ENCODE measurements at regions not wholly inside any gene's neighbourhood (a gene's known extent, or its start where the extent isn't known, plus 50 kb on each side); places are given as distances from the start of the nearest gene placed in this dataset.

DNA sequence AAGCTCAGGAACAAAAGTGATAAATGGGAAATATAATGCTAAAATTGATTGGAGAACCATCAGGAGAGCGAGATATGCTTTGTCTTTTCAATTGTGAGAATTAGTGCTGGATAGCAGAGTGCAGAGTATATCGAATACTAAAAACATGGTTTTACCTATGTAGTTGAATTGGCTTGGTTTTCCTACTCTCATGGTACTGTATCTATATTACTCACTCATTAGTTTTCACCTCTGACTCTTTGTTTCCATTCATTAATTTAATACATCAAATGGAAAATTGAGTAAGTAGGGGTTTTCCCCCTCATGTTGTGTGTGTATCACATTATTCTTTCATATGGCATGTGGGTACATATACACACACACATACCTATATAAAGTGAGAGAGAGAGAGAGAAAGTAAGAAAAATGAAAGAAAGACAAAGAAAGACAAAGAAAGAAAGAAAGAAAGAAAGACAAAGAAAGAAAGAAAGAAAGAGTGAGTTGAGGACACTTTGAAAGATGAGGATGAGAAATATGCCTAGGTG is 1574.5 kb downstream of the MRPL39 start:
- H3K4me3 ChIP-seq (replicated peaks in 1 of 3; ENCODE audit: insufficient read depth in 1 of 3, low read depth in 1 of 3, low read length in 3 of 3) = no peak overlapping the region
- POLR2A ChIA-PET = no interaction called here
- intact Hi-C loops (cut with micrococcal nuclease) (no loop called here), dilution Hi-C loops (cut with MboI; ENCODE audit: extremely low pct_ligation_motif_present, low sequenced_read_pairs) (no loop called here)
- no peak overlapping the region for H3K27ac ChIP-seq (ENCODE audit: insufficient read depth, low read depth, low read length)
- H3K36me3 ChIP-seq (ENCODE audit: control insufficient read depth in 2 of 2, extremely low read depth in 1 of 2, insufficient read depth in 2 of 2, low read length in 2 of 2) = no peaks in the 10 kb centered on the region
- no peaks in the 10 kb centered on the region for H3K4me1 ChIP-seq (ENCODE audit: control insufficient read depth, extremely low read depth, insufficient read depth, low read length)
- H3K27me3 ChIP-seq (ENCODE audit: control insufficient read depth in 2 of 2, insufficient read depth in 2 of 2, low read length in 2 of 2) = no peaks in the 10 kb centered on the region
- TF ChIP-seq JUN (IDR thresholded peaks at IDR 0.05; ENCODE audit: borderline replicate concordance, insufficient read depth, insufficient read length, low read depth) = no peak
- TF ChIP-seq MYC (IDR thresholded peaks at IDR 0.05; ENCODE audit: low read depth, low read length) = no peak
- no peak for TF ChIP-seq FOS (IDR thresholded peaks at IDR 0.05; ENCODE audit: borderline replicate concordance, insufficient read depth, low read length)
- H3K4me2 ChIP-seq (ENCODE audit: insufficient read depth, low read length) = no peak overlapping the region
- no TSS peak for BruUV-seq (replicated peaks)
- H3K79me2 ChIP-seq (ENCODE audit: control insufficient read depth, insufficient read depth, low read length) = no peaks in the 10 kb centered on the region
- DNase-seq (ENCODE audit: low read depth, low spot score) = no peak
- no peaks in the 10 kb centered on the region for H3K9me3 ChIP-seq (replicated peaks; ENCODE audit: control insufficient read depth, insufficient read depth, low read length)
- no peak overlapping the region for H2AFZ ChIP-seq (ENCODE audit: low read depth, low read length)
- FAIRE-seq = no peak
- H3K9ac ChIP-seq (replicated peaks; ENCODE audit: extremely low read depth, insufficient read depth, low read length) = no peak overlapping the region
- H3K9me1 ChIP-seq (replicated peaks; ENCODE audit: control insufficient read depth, extremely low read depth, insufficient read depth, low read length) = no peaks in the 10 kb centered on the region
- H4K20me1 ChIP-seq (replicated peaks; ENCODE audit: control insufficient read depth, extremely low read depth, insufficient read depth, low read length) = no peaks in the 10 kb centered on the region
- CTCF ChIA-PET = no interaction called here

- Histone ChIP-seq H4K20me1 (replicated peaks; ENCODE audit: control insufficient read depth, extremely low read depth, insufficient read depth, low read length) (no peaks in the 10 kb centered on the region), H3K27ac (ENCODE audit: insufficient read depth, low read depth, low read length) (no peak overlapping the region), H3K4me3 (replicated peaks in 1 of 3; ENCODE audit: insufficient read depth in 1 of 3, low read depth in 1 of 3, low read length in 3 of 3) (no peak overlapping the region), H3K27me3 (ENCODE audit: control insufficient read depth in 2 of 2, insufficient read depth in 2 of 2, low read length in 2 of 2) (no peaks in the 10 kb centered on the region), H3K79me2 (ENCODE audit: control insufficient read depth, insufficient read depth, low read length) (no peaks in the 10 kb centered on the region), H3K4me1 (ENCODE audit: control insufficient read depth, extremely low read depth, insufficient read depth, low read length) (no peaks in the 10 kb centered on the region), H3K9me3 (replicated peaks; ENCODE audit: control insufficient read depth, insufficient read depth, low read length) (no peaks in the 10 kb centered on the region), H2AFZ (ENCODE audit: low read depth, low read length) (peak overlapping the region; percentile 17), H3K9me1 (replicated peaks; ENCODE audit: control insufficient read depth, extremely low read depth, insufficient read depth, low read length) (no peaks in the 10 kb centered on the region), H3K9ac (replicated peaks; ENCODE audit: extremely low read depth, insufficient read depth, low read length) (no peak overlapping the region), H3K4me2 (ENCODE audit: insufficient read depth, low read length) (no peak overlapping the region), H3K36me3 (ENCODE audit: control insufficient read depth in 2 of 2, extremely low read depth in 1 of 2, insufficient read depth in 2 of 2, low read length in 2 of 2) (no peaks in the 10 kb centered on the region)
- ChIA-PET CTCF (interaction anchor here (3.1 kb wide), 1 partner anchor 19 kb away, joined by 17 read pairs; no protein-coding TSS in a partner anchor), POLR2A (no interaction called here)
- intact Hi-C loops (cut with micrococcal nuclease) (no loop called here), dilution Hi-C loops (cut with MboI; ENCODE audit: extremely low pct_ligation_motif_present, low sequenced_read_pairs) (no loop called here)
- DNase-seq (ENCODE audit: low read depth, low spot score) = peak; percentile 57
- no TSS peak for BruUV-seq (replicated peaks)
- TF ChIP-seq MAX (IDR thresholded peaks at IDR 0.05; ENCODE audit: insufficient read depth, insufficient read length) (no peak), JUN (IDR thresholded peaks at IDR 0.05; ENCODE audit: borderline replicate concordance, insufficient read depth, insufficient read length, low read depth) (no peak), FOS (IDR thresholded peaks at IDR 0.05; ENCODE audit: borderline replicate concordance, insufficient read depth, low read length) (no peak), POLR2A (IDR thresholded peaks at IDR 0.05; ENCODE audit: low read depth, low read length) (no peak), POLR2AphosphoS5 (IDR thresholded peaks at IDR 0.05; ENCODE audit: insufficient read depth, low read depth, low read length) (no peak)
- FAIRE-seq = no peak
Measured at GRCh38 chr21:24027396-24027795, 1579.9 kb downstream of the MRPL39 start.

All from endothelial cell of umbilical vein (primary cell).